ENCODE measurements at regions not wholly inside any gene's neighbourhood (a gene's known extent, or its start where the extent isn't known, plus 50 kb on each side); places are given as distances from the start of the nearest gene placed in this dataset.

GRCh38 chr19:7419153-7419552 is 69.7 kb downstream of the PEX11G start:
- Histone ChIP-seq H3K79me2 (ENCODE audit: low read length) (peaks cover 39% of the 10 kb centered on the region), H3K27ac (ENCODE audit: low read length) (no peak overlapping the region), H3K9me2 (replicated peaks; ENCODE audit: insufficient read depth, low read length) (no peaks in the 10 kb centered on the region), H3K4me3 (ENCODE audit: low read length) (no peak overlapping the region), H4K20me1 (ENCODE audit: insufficient read depth, low read length) (no peaks in the 10 kb centered on the region), H3F3A (ENCODE audit: insufficient read depth, low read length) (no peaks in the 10 kb centered on the region), H3K4me2 (ENCODE audit: low read depth, low read length) (no peak overlapping the region), H2AFZ (ENCODE audit: low read length) (no peak overlapping the region), H3K9me3 (replicated peaks; ENCODE audit: insufficient read depth, low read length) (no peaks in the 10 kb centered on the region), H3K4me1 (ENCODE audit: low read length) (no peaks in the 10 kb centered on the region), H3K36me3 (replicated peaks; ENCODE audit: insufficient read depth, low read length) (no peaks in the 10 kb centered on the region), H3K9ac (ENCODE audit: low read length) (no peak overlapping the region), H3K27me3 (replicated peaks; ENCODE audit: insufficient read depth, low read length) (no peaks in the 10 kb centered on the region)
- no peak for DNase-seq
- no peak for TF ChIP-seq CTCF (IDR thresholded peaks at IDR 0.05; ENCODE audit: low read length)
- TF ChIP-seq EZH2phosphoT487 (IDR thresholded peaks at IDR 0.05; ENCODE audit: low read length) = no peak
- TF ChIP-seq EZH2 (optimal IDR thresholded peaks at IDR 0.05; ENCODE audit: low read depth, low read length) = no peak

- Histone ChIP-seq H3F3A (ENCODE audit: insufficient read depth, low read length) (no peaks in the 10 kb centered on the region), H3K9ac (ENCODE audit: low read length) (no peak overlapping the region), H2AFZ (ENCODE audit: low read length) (no peak overlapping the region), H3K4me2 (ENCODE audit: low read depth, low read length) (no peak overlapping the region), H3K4me3 (ENCODE audit: low read length) (no peak overlapping the region), H3K9me2 (replicated peaks; ENCODE audit: insufficient read depth, low read length) (no peaks in the 10 kb centered on the region), H3K27ac (ENCODE audit: low read length) (no peak overlapping the region), H3K27me3 (replicated peaks; ENCODE audit: insufficient read depth, low read length) (no peaks in the 10 kb centered on the region), H3K79me2 (ENCODE audit: low read length) (peaks cover 38% of the 10 kb centered on the region), H3K4me1 (ENCODE audit: low read length) (no peaks in the 10 kb centered on the region), H3K9me3 (replicated peaks; ENCODE audit: insufficient read depth, low read length) (no peaks in the 10 kb centered on the region), H3K36me3 (replicated peaks; ENCODE audit: insufficient read depth, low read length) (no peaks in the 10 kb centered on the region), H4K20me1 (ENCODE audit: insufficient read depth, low read length) (no peaks in the 10 kb centered on the region)
- TF ChIP-seq EZH2 (optimal IDR thresholded peaks at IDR 0.05; ENCODE audit: low read depth, low read length) = no peak
- no peak for TF ChIP-seq EZH2phosphoT487 (IDR thresholded peaks at IDR 0.05; ENCODE audit: low read length)
- TF ChIP-seq CTCF (IDR thresholded peaks at IDR 0.05; ENCODE audit: low read length) = no peak
- no peak for DNase-seq
Observed at GRCh38 chr19:7419777-7420439, 68.9 kb downstream of the PEX11G start.

GRCh38 chr19:7421941-7422744 is 66.7 kb downstream of the PEX11G start:
- H3K9me3 ChIP-seq (replicated peaks; ENCODE audit: insufficient read depth, low read length) = no peaks in the 10 kb centered on the region
- H3K4me2 ChIP-seq (ENCODE audit: low read depth, low read length) = no peak overlapping the region
- H3K4me3 ChIP-seq (ENCODE audit: low read length) = no peak overlapping the region
- H3K27ac ChIP-seq (ENCODE audit: low read length) = no peak overlapping the region
- peaks cover 26% of the 10 kb centered on the region for H3K79me2 ChIP-seq (ENCODE audit: low read length)
- no peaks in the 10 kb centered on the region for H3K9me2 ChIP-seq (replicated peaks; ENCODE audit: insufficient read depth, low read length)
- no peak for DNase-seq
- TF ChIP-seq CTCF (IDR thresholded peaks at IDR 0.05; ENCODE audit: low read length) (no peak), EZH2phosphoT487 (IDR thresholded peaks at IDR 0.05; ENCODE audit: low read length) (no peak), EZH2 (optimal IDR thresholded peaks at IDR 0.05; ENCODE audit: low read depth, low read length) (no peak)
- no peaks in the 10 kb centered on the region for H4K20me1 ChIP-seq (ENCODE audit: insufficient read depth, low read length)
- no peaks in the 10 kb centered on the region for H3F3A ChIP-seq (ENCODE audit: insufficient read depth, low read length)
- H3K9ac ChIP-seq (ENCODE audit: low read length) = no peak overlapping the region
- H3K27me3 ChIP-seq (replicated peaks; ENCODE audit: insufficient read depth, low read length) = no peaks in the 10 kb centered on the region
- H3K36me3 ChIP-seq (replicated peaks; ENCODE audit: insufficient read depth, low read length) = no peaks in the 10 kb centered on the region
- H3K4me1 ChIP-seq (ENCODE audit: low read length) = no peaks in the 10 kb centered on the region
- no peak overlapping the region for H2AFZ ChIP-seq (ENCODE audit: low read length)

Measured in MM.1S (cell line).